ENCODE measurements at regions not wholly inside any gene's neighbourhood (a gene's known extent, or its start where the extent isn't known, plus 50 kb on each side); places are given as distances from the start of the nearest gene placed in this dataset.

GRCh38 chr3:95615592-95616310, 1198.6 kb upstream of the EPHA6 start:
- Histone ChIP-seq H3K36me3 (replicated peaks in 1 of 2; ENCODE audit: insufficient read depth in 1 of 2, low read depth in 2 of 2) (no peaks in the 10 kb centered on the region), H3K27me3 (no peaks in the 10 kb centered on the region), H3K4me3 (no peak overlapping the region), H3K27ac (no peak overlapping the region), H3K4me1 (no peaks in the 10 kb centered on the region), H3K9me3 (no peaks in the 10 kb centered on the region)
- DNase-seq (no peak), ATAC-seq (no peak)
- intact Hi-C loops (cut with DNase I) = no loop called here
- no peak for TF ChIP-seq CTCF (IDR thresholded peaks at IDR 0.05)
- TF ChIP-seq POLR2A (IDR thresholded peaks at IDR 0.05) = no peak
- 81 to 87% methylated on average over 4 of the region's 4 CpGs for WGBS, 2 donors

GRCh38 chr3:95626107-95626506, 1188.3 kb upstream of the EPHA6 start:
- DNase-seq (no peak), ATAC-seq (no peak)
- H3K27me3 ChIP-seq = no peaks in the 10 kb centered on the region
- intact Hi-C loops (cut with DNase I) = no loop called here
- 88 to 91% methylated on average over 3 of the region's 3 CpGs for WGBS, 2 donors
- H3K4me3 ChIP-seq = no peak overlapping the region
- no peaks in the 10 kb centered on the region for H3K4me1 ChIP-seq
- H3K9me3 ChIP-seq = no peaks in the 10 kb centered on the region
- H3K27ac ChIP-seq = no peak overlapping the region
- TF ChIP-seq CTCF (IDR thresholded peaks at IDR 0.05) (no peak), POLR2A (IDR thresholded peaks at IDR 0.05) (no peak)
- no peaks in the 10 kb centered on the region for H3K36me3 ChIP-seq (replicated peaks in 1 of 2; ENCODE audit: insufficient read depth in 1 of 2, low read depth in 2 of 2)

- H3K4me3 ChIP-seq = no peak overlapping the region
- H3K27ac ChIP-seq = no peak overlapping the region
- WGBS, 2 donors = 60 to 70% methylated on average over 4 of the region's 4 CpGs
- no peaks in the 10 kb centered on the region for H3K27me3 ChIP-seq
- ATAC-seq (no peak), DNase-seq (no peak)
- H3K4me1 ChIP-seq = no peaks in the 10 kb centered on the region
- H3K9me3 ChIP-seq = no peaks in the 10 kb centered on the region
- H3K36me3 ChIP-seq (replicated peaks in 1 of 2; ENCODE audit: insufficient read depth in 1 of 2, low read depth in 2 of 2) = no peaks in the 10 kb centered on the region
- TF ChIP-seq CTCF (IDR thresholded peaks at IDR 0.05) (no peak), POLR2A (IDR thresholded peaks at IDR 0.05) (no peak)
- intact Hi-C loops (cut with DNase I) = no loop called here
Observed at GRCh38 chr3:95627293-95627692, 1187.1 kb upstream of the EPHA6 start.

- no peak for DNase-seq
Observed at GRCh38 chr3:95627697-95628096, 1186.7 kb upstream of the EPHA6 start.

More at GRCh38 chr3:95627697-95628096, 1186.7 kb upstream of the EPHA6 start:
- no peak for ATAC-seq
- no peaks in the 10 kb centered on the region for H3K4me1 ChIP-seq
- WGBS, 2 donors = 35 to 47% methylated on average over 2 of the region's 2 CpGs
- no peaks in the 10 kb centered on the region for H3K9me3 ChIP-seq
- no peaks in the 10 kb centered on the region for H3K36me3 ChIP-seq (replicated peaks in 1 of 2; ENCODE audit: insufficient read depth in 1 of 2, low read depth in 2 of 2)
- no peak overlapping the region for H3K27ac ChIP-seq
- no peaks in the 10 kb centered on the region for H3K27me3 ChIP-seq
- no peak overlapping the region for H3K4me3 ChIP-seq
- TF ChIP-seq POLR2A (IDR thresholded peaks at IDR 0.05) (no peak), CTCF (IDR thresholded peaks at IDR 0.05) (no peak)
- intact Hi-C loops (cut with DNase I) = no loop called here

Data from body of pancreas (tissue), 4 donors.